ENCODE measurements at regions not wholly inside any gene's neighbourhood (a gene's known extent, or its start where the extent isn't known, plus 50 kb on each side); places are given as distances from the start of the nearest gene placed in this dataset.

GRCh38 chr1:198463709-198464108, 76.8 kb downstream of the ATP6V1G3 start:
- no peaks in the 10 kb centered on the region for H3K4me1 ChIP-seq
- TF ChIP-seq EP300 (IDR thresholded peaks at IDR 0.05) (no peak), CTCF (IDR thresholded peaks at IDR 0.05) (no peak), POLR2A (IDR thresholded peaks at IDR 0.05) (no peak), POLR2AphosphoS5 (IDR thresholded peaks at IDR 0.05) (no peak)
- DNase-seq (ENCODE audit: low spot score in 2 of 2), result no peak

GRCh38 chr1:198462365-198463019, 78.0 kb downstream of the ATP6V1G3 start:
- Histone ChIP-seq H3K27ac (no peak overlapping the region), H3K36me3 (no peaks in the 10 kb centered on the region), H3K4me1 (no peaks in the 10 kb centered on the region), H3K9me3 (no peaks in the 10 kb centered on the region), H3K27me3 (no peaks in the 10 kb centered on the region), H3K4me3 (no peak overlapping the region)
- TF ChIP-seq POLR2A (IDR thresholded peaks at IDR 0.05), result no peak
- no peak for TF ChIP-seq POLR2AphosphoS5 (IDR thresholded peaks at IDR 0.05)
- no peak for TF ChIP-seq CTCF (IDR thresholded peaks at IDR 0.05)
- no peak for TF ChIP-seq EP300 (IDR thresholded peaks at IDR 0.05)
- no peak for DNase-seq (ENCODE audit: low spot score in 2 of 2)
- 53% methylated on average over 1 of the region's 1 CpG for WGBS

More at GRCh38 chr1:198463709-198464108, 76.8 kb downstream of the ATP6V1G3 start:
- Histone ChIP-seq H3K27me3 (no peaks in the 10 kb centered on the region), H3K9me3 (no peaks in the 10 kb centered on the region), H3K4me3 (no peak overlapping the region), H3K36me3 (no peaks in the 10 kb centered on the region), H3K27ac (no peak overlapping the region)

- no peak for DNase-seq (ENCODE audit: low spot score in 2 of 2)
- no peaks in the 10 kb centered on the region for H3K36me3 ChIP-seq
- no peak overlapping the region for H3K27ac ChIP-seq
- no peaks in the 10 kb centered on the region for H3K27me3 ChIP-seq
- TF ChIP-seq POLR2A (IDR thresholded peaks at IDR 0.05), result no peak
- no peak for TF ChIP-seq EP300 (IDR thresholded peaks at IDR 0.05)
- no peak for TF ChIP-seq POLR2AphosphoS5 (IDR thresholded peaks at IDR 0.05)
- TF ChIP-seq CTCF (IDR thresholded peaks at IDR 0.05), result no peak
- no peaks in the 10 kb centered on the region for H3K9me3 ChIP-seq
- H3K4me1 ChIP-seq, result no peaks in the 10 kb centered on the region
- H3K4me3 ChIP-seq, result no peak overlapping the region
- WGBS, result 81% methylated on average over 3 of the region's 3 CpGs
Measured at GRCh38 chr1:198455966-198456365, 84.5 kb downstream of the ATP6V1G3 start.

- Histone ChIP-seq H3K4me3 (no peak overlapping the region), H3K36me3 (no peaks in the 10 kb centered on the region), H3K9me3 (no peaks in the 10 kb centered on the region), H3K27ac (no peak overlapping the region), H3K4me1 (no peaks in the 10 kb centered on the region), H3K27me3 (no peaks in the 10 kb centered on the region)
- no peak for DNase-seq (ENCODE audit: low spot score in 2 of 2)
- TF ChIP-seq CTCF (IDR thresholded peaks at IDR 0.05), result no peak
- no peak for TF ChIP-seq POLR2AphosphoS5 (IDR thresholded peaks at IDR 0.05)
- no peak for TF ChIP-seq EP300 (IDR thresholded peaks at IDR 0.05)
- TF ChIP-seq POLR2A (IDR thresholded peaks at IDR 0.05), result no peak
- WGBS, result 25% methylated on average over 3 of the region's 3 CpGs
Measured at GRCh38 chr1:198449727-198450433, 90.6 kb downstream of the ATP6V1G3 start.

- no peak for TF ChIP-seq POLR2A (IDR thresholded peaks at IDR 0.05)
- no peak for TF ChIP-seq POLR2AphosphoS5 (IDR thresholded peaks at IDR 0.05)
- TF ChIP-seq CTCF (IDR thresholded peaks at IDR 0.05), result no peak
- Histone ChIP-seq H3K36me3 (no peaks in the 10 kb centered on the region), H3K4me3 (no peak overlapping the region), H3K27me3 (no peaks in the 10 kb centered on the region), H3K27ac (no peak overlapping the region), H3K4me1 (no peaks in the 10 kb centered on the region), H3K9me3 (no peaks in the 10 kb centered on the region)
- DNase-seq (ENCODE audit: low spot score in 2 of 2), result no peak
Measured at GRCh38 chr1:198449261-198449660, 91.2 kb downstream of the ATP6V1G3 start.
